ENCODE measurements at regions not wholly inside any gene's neighbourhood (a gene's known extent, or its start where the extent isn't known, plus 50 kb on each side); places are given as distances from the start of the nearest gene placed in this dataset.

- Histone ChIP-seq H3K27me3 (replicated peaks in 1 of 4; ENCODE audit: control insufficient read depth in 3 of 4, extremely low read depth in 1 of 4, insufficient read depth in 3 of 4, low read length in 3 of 4) (no peaks in the 10 kb centered on the region), H4K5ac (ENCODE audit: insufficient read length, low read depth, low read length) (no peak overlapping the region), H3K9me3 (ENCODE audit: insufficient read depth in 2 of 2, low read depth in 1 of 2, low read length in 1 of 2) (no peaks in the 10 kb centered on the region), H3K79me1 (ENCODE audit: low read depth, low read length) (no peaks in the 10 kb centered on the region), H2BK12ac (ENCODE audit: low read depth, low read length) (no peak overlapping the region), H4K8ac (ENCODE audit: extremely low read depth, insufficient read depth, low read length) (no peak overlapping the region), H3K23ac (ENCODE audit: insufficient read length) (no peak overlapping the region), H2BK20ac (ENCODE audit: low read length) (no peak overlapping the region), H3K23me2 (ENCODE audit: low read depth, low read length) (no peaks in the 10 kb centered on the region), H2BK5ac (ENCODE audit: low read depth, low read length) (no peak overlapping the region), H3K18ac (ENCODE audit: extremely low read depth, low read length) (no peak overlapping the region), H3K4ac (replicated peaks; ENCODE audit: insufficient read length, low read depth, low read length) (no peak overlapping the region), H3K56ac (replicated peaks; ENCODE audit: insufficient read length, low read depth, low read length) (no peak overlapping the region), H3K14ac (ENCODE audit: insufficient read length) (no peak overlapping the region), H3K9ac (replicated peaks in 1 of 4; ENCODE audit: extremely low read depth in 1 of 4, low read depth in 3 of 4, low read length in 3 of 4) (no peak overlapping the region), H3K4me3 (ENCODE audit: extremely low read depth in 1 of 4, insufficient read depth in 2 of 4, low read depth in 3 of 4, low read length in 4 of 4) (no peak overlapping the region), H4K91ac (replicated peaks; ENCODE audit: insufficient read length, low read length) (no peak overlapping the region), H3K79me2 (ENCODE audit: control insufficient read depth in 1 of 2, insufficient read depth in 2 of 2, low read length in 2 of 2) (no peaks in the 10 kb centered on the region), H2AK5ac (ENCODE audit: low read depth, low read length) (no peak overlapping the region), H3K4me1 (replicated peaks in 1 of 4; ENCODE audit: control insufficient read depth in 3 of 4, insufficient read depth in 4 of 4, low read length in 3 of 4) (peaks cover 0 to 12% (median 1%) of the 10 kb centered on the region in 4 experiments; a peak in 3 of 7 replicates), H3K36me3 (ENCODE audit: control insufficient read depth in 2 of 4, insufficient read depth in 4 of 4, low read length in 3 of 4) (no peaks in the 10 kb centered on the region), H2BK120ac (replicated peaks; ENCODE audit: low read depth, low read length) (no peak overlapping the region), H2AFZ (ENCODE audit: low read length) (no peak overlapping the region), H2BK15ac (ENCODE audit: low read length) (no peak overlapping the region), H3K4me2 (ENCODE audit: insufficient read depth in 1 of 2, low read depth in 2 of 2, low read length in 2 of 2) (no peak overlapping the region), H3K27ac (ENCODE audit: low read depth, low read length) (no peak overlapping the region), H4K20me1 (replicated peaks in 1 of 2; ENCODE audit: control insufficient read depth in 1 of 2, insufficient read depth in 2 of 2, low read length in 2 of 2) (no peaks in the 10 kb centered on the region)
- 81% methylated on average over 3 of the region's 3 CpGs; no CpG with 5 or more reads in 1 of the 2 experiments for WGBS, 2 experiments (ENCODE audit: extremely low coverage in 1 of 2, insufficient coverage in 1 of 2, insufficient read length in 1 of 2, insufficient replicate concordance in 2 of 2, low coverage in 1 of 2, low lambda C conversion rate in 2 of 2, missing lambda C conversion rate in 1 of 2)
- CTCF ChIA-PET (ENCODE audit: partially characterized antibody): interaction anchor here (0.5 to 1.1 kb wide), 2 partner anchors 18 to 21 kb away, joined by 3 read pairs; no protein-coding TSS in a partner anchor
- POLR2A ChIA-PET (ENCODE audit: partially characterized antibody): no interaction called here
- DNase-seq (ENCODE audit: low read depth in 1 of 2, low spot score in 2 of 2) (no peak), FAIRE-seq (no peak)
- TF ChIP-seq BACH1 (IDR thresholded peaks at IDR 0.05; ENCODE audit: low read length): no peak
- TF ChIP-seq KDM1A (IDR thresholded peaks at IDR 0.05; ENCODE audit: borderline replicate concordance, low read length): no peak
- TF ChIP-seq TEAD4 (IDR thresholded peaks at IDR 0.05; ENCODE audit: low read depth, low read length): no peak
- TF ChIP-seq FOSL1 (IDR thresholded peaks at IDR 0.05; ENCODE audit: insufficient read depth, low read depth, low read length): no peak
- no peak for TF ChIP-seq POLR2AphosphoS5 (IDR thresholded peaks at IDR 0.05; ENCODE audit: low read depth, low read length)
- no peak for TF ChIP-seq RBBP5 (IDR thresholded peaks at IDR 0.05; ENCODE audit: borderline replicate concordance, low read depth, low read length)
- TF ChIP-seq RXRA (IDR thresholded peaks at IDR 0.05; ENCODE audit: insufficient read depth, low read depth, low read length): no peak
- no peak for TF ChIP-seq USF2 (IDR thresholded peaks at IDR 0.05; ENCODE audit: low read length)
- no peak for TF ChIP-seq MAX (IDR thresholded peaks at IDR 0.05)
- TF ChIP-seq KDM5A (IDR thresholded peaks at IDR 0.05; ENCODE audit: low read length): no peak
- no peak for TF ChIP-seq EZH2 (IDR thresholded peaks at IDR 0.05; ENCODE audit: low read depth, low read length, severe bottlenecking)
Observed at GRCh38 chr13:44667943-44668342, 91.8 kb upstream of the TSC22D1 start.
